ENCODE measurements at regions not wholly inside any gene's neighbourhood (a gene's known extent, or its start where the extent isn't known, plus 50 kb on each side); places are given as distances from the start of the nearest gene placed in this dataset.

DNA sequence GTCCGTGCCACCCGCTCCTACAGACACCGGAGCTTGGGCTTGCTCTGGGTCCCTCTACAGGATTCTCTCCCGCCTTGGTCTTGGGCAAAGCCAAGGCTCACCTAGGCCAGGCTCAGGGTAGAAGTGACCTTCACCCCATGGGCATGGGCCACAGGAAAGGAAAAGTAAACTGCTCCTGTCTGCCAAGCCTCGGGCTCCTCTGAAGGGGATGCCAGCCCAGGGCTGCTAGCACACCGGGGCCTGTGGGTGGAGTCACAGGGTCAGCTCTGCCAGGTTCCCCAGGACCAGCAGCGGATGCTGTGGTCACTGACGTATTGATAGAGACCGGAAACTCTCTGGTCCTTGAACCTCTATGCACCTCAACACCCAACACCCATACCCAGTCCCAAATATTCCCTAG is 222.7 kb upstream of the MGMT start:
- TF ChIP-seq, protein P1, sequence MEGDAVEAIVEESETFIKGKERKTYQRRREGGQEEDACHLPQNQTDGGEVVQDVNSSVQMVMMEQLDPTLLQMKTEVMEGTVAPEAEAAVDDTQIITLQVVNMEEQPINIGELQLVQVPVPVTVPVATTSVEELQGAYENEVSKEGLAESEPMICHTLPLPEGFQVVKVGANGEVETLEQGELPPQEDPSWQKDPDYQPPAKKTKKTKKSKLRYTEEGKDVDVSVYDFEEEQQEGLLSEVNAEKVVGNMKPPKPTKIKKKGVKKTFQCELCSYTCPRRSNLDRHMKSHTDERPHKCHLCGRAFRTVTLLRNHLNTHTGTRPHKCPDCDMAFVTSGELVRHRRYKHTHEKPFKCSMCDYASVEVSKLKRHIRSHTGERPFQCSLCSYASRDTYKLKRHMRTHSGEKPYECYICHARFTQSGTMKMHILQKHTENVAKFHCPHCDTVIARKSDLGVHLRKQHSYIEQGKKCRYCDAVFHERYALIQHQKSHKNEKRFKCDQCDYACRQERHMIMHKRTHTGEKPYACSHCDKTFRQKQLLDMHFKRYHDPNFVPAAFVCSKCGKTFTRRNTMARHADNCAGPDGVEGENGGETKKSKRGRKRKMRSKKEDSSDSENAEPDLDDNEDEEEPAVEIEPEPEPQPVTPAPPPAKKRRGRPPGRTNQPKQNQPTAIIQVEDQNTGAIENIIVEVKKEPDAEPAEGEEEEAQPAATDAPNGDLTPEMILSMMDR (IDR thresholded peaks at IDR 0.05): no peak
- TF ChIP-seq POLR2A (IDR thresholded peaks at IDR 0.05): no peak
